HUDEP-2 (cell line): ENCODE measurements at regions not wholly inside any gene's neighbourhood (a gene's known extent, or its start where the extent isn't known, plus 50 kb on each side); places are given as distances from the start of the nearest gene placed in this dataset.

ENCODE experiments used
- DNase-seq, 76 experiments: peaks; one replicate each; lab custom pipeline; 2025; ENCODE audit not compliant: unreplicated experiment in 76 of 76; lab: John Stamatoyannopoulos, UW

- no peak for DNase-seq
Measured at GRCh38 chr1:112262316-112262715, 133.7 kb upstream of the CTTNBP2NL start.

- no peak for DNase-seq
Measured at GRCh38 chr1:112263042-112263441, 133.0 kb upstream of the CTTNBP2NL start.

GRCh38 chr1:112263453-112263852, 132.6 kb upstream of the CTTNBP2NL start:
- no peak for DNase-seq

GRCh38 chr1:112264010-112264409, 132.0 kb upstream of the CTTNBP2NL start:
- no peak for DNase-seq

GRCh38 chr1:112264553-112264952, 131.5 kb upstream of the CTTNBP2NL start:
- no peak for DNase-seq

GRCh38 chr1:112265931-112266330, 130.1 kb upstream of the CTTNBP2NL start:
- DNase-seq: no peak

GRCh38 chr1:112267206-112267605, 128.8 kb upstream of the CTTNBP2NL start:
- DNase-seq: no peak

GRCh38 chr1:112267929-112268328, 128.1 kb upstream of the CTTNBP2NL start:
- no peak for DNase-seq

GRCh38 chr1:112268408-112268807, 127.6 kb upstream of the CTTNBP2NL start:
- DNase-seq: no peak

- no peak for DNase-seq
Measured at GRCh38 chr1:112271270-112271669, 124.7 kb upstream of the CTTNBP2NL start.

GRCh38 chr1:112272101-112272772, 123.8 kb upstream of the CTTNBP2NL start:
- DNase-seq: no peak

- DNase-seq: no peak
Measured at GRCh38 chr1:112284796-112285195, 111.2 kb upstream of the CTTNBP2NL start.

- DNase-seq: no peak
Measured at GRCh38 chr1:112285316-112285715, 110.7 kb upstream of the CTTNBP2NL start.

GRCh38 chr1:112285746-112286145, 110.3 kb upstream of the CTTNBP2NL start:
- no peak for DNase-seq

GRCh38 chr1:112296908-112297307, 99.1 kb upstream of the CTTNBP2NL start:
- no peak for DNase-seq

- DNase-seq: no peak
Measured at GRCh38 chr1:112297536-112297935, 98.5 kb upstream of the CTTNBP2NL start.

GRCh38 chr1:112298558-112298957, 97.5 kb upstream of the CTTNBP2NL start:
- peak in 40 of 76 experiments; percentile 1 to 62 (median 16) for DNase-seq

GRCh38 chr1:112304126-112304525, 91.9 kb upstream of the CTTNBP2NL start:
- DNase-seq: peak in 1 of 76 experiments; percentile 3

- DNase-seq: no peak
Measured at GRCh38 chr1:112304612-112305011, 91.4 kb upstream of the CTTNBP2NL start.

- no peak for DNase-seq
Measured at GRCh38 chr1:112307930-112308591, 88.0 kb upstream of the CTTNBP2NL start.

GRCh38 chr1:112308716-112309115, 87.3 kb upstream of the CTTNBP2NL start:
- DNase-seq: no peak

GRCh38 chr1:112309499-112309898, 86.5 kb upstream of the CTTNBP2NL start:
- no peak for DNase-seq
